ENCODE measurements at regions not wholly inside any gene's neighbourhood (a gene's known extent, or its start where the extent isn't known, plus 50 kb on each side); places are given as distances from the start of the nearest gene placed in this dataset.

GRCh38 chr14:31953210-31953609 is 123.9 kb upstream of the ARHGAP5 start:
- Mint-ChIP-seq H3K9me3 (peaks cover 0 to 2% of the 10 kb centered on the region in 2 donors), H3K27me3 (ENCODE audit: low read depth in 2 of 2) (peaks cover 6 to 18% of the 10 kb centered on the region in 2 donors), H3K4me1 (no peaks in the 10 kb centered on the region), H3K27ac (no peak overlapping the region), H3K4me3 (no peak overlapping the region), H3K36me3 (no peaks in the 10 kb centered on the region)
- ATAC-seq (no peak), DNase-seq (no peak)
- H3K4me1 ChIP-seq (ENCODE audit: control insufficient read depth, insufficient read depth, low read length) = no peaks in the 10 kb centered on the region
- intact Hi-C loops (cut with micrococcal nuclease) = no loop called here
- H3K9me3 ChIP-seq (ENCODE audit: control insufficient read depth, insufficient read depth, low read length) = no peaks in the 10 kb centered on the region
- H3K4me3 ChIP-seq (ENCODE audit: low read length) = no peak overlapping the region
- TF ChIP-seq CTCF (IDR thresholded peaks at IDR 0.05) = no peak
- no peaks in the 10 kb centered on the region for H3K36me3 ChIP-seq (ENCODE audit: control insufficient read depth, insufficient read depth, low read length)
- no peak overlapping the region for H3K27ac ChIP-seq (ENCODE audit: low read length)
- no peaks in the 10 kb centered on the region for H3K27me3 ChIP-seq (ENCODE audit: control insufficient read depth, insufficient read depth, low read length)
- WGBS (ENCODE audit: insufficient coverage) = 93% methylated on average over 5 of the region's 6 CpGs

GRCh38 chr14:31954991-31955390 is 122.1 kb upstream of the ARHGAP5 start:
- H3K9me3 ChIP-seq (ENCODE audit: control insufficient read depth, insufficient read depth, low read length) = no peaks in the 10 kb centered on the region

GRCh38 chr14:31955936-31956579 is 121.0 kb upstream of the ARHGAP5 start:
- H3K4me1 ChIP-seq (ENCODE audit: control insufficient read depth, insufficient read depth, low read length) = no peaks in the 10 kb centered on the region
- no peaks in the 10 kb centered on the region for H3K36me3 ChIP-seq (ENCODE audit: control insufficient read depth, insufficient read depth, low read length)
- Mint-ChIP-seq H3K36me3 (no peaks in the 10 kb centered on the region), H3K4me3 (no peak overlapping the region), H3K27me3 (ENCODE audit: low read depth in 2 of 2) (peaks cover 4 to 12% of the 10 kb centered on the region in 2 donors), H3K9me3 (peaks cover 3 to 5% of the 10 kb centered on the region in 2 donors), H3K27ac (no peak overlapping the region), H3K4me1 (no peaks in the 10 kb centered on the region)
- no peak overlapping the region for H3K27ac ChIP-seq (ENCODE audit: low read length)
- DNase-seq = no peak
- 57% methylated on average over 4 of the region's 5 CpGs for WGBS (ENCODE audit: insufficient coverage)
- H3K27me3 ChIP-seq (ENCODE audit: control insufficient read depth, insufficient read depth, low read length) = no peaks in the 10 kb centered on the region
- ATAC-seq = no peak
- TF ChIP-seq CTCF (IDR thresholded peaks at IDR 0.05) = no peak
- no peaks in the 10 kb centered on the region for H3K9me3 ChIP-seq (ENCODE audit: control insufficient read depth, insufficient read depth, low read length)
- intact Hi-C loops (cut with micrococcal nuclease) = no loop called here
- no peak overlapping the region for H3K4me3 ChIP-seq (ENCODE audit: low read length)

More at GRCh38 chr14:31954991-31955390, 122.1 kb upstream of the ARHGAP5 start:
- Histone ChIP-seq H3K27ac (ENCODE audit: low read length) (no peak overlapping the region), H3K27me3 (ENCODE audit: control insufficient read depth, insufficient read depth, low read length) (no peaks in the 10 kb centered on the region), H3K4me1 (ENCODE audit: control insufficient read depth, insufficient read depth, low read length) (no peaks in the 10 kb centered on the region), H3K36me3 (ENCODE audit: control insufficient read depth, insufficient read depth, low read length) (no peaks in the 10 kb centered on the region), H3K4me3 (ENCODE audit: low read length) (no peak overlapping the region)
- peaks cover 0 to 2% of the 10 kb centered on the region in 2 donors for H3K9me3 Mint-ChIP-seq
- no peak overlapping the region for H3K27ac Mint-ChIP-seq
- intact Hi-C loops (cut with micrococcal nuclease) = no loop called here
- ATAC-seq (no peak), DNase-seq (no peak)
- H3K36me3 Mint-ChIP-seq = no peaks in the 10 kb centered on the region
- no peak overlapping the region for H3K4me3 Mint-ChIP-seq
- peaks cover 6 to 15% of the 10 kb centered on the region in 2 donors for H3K27me3 Mint-ChIP-seq (ENCODE audit: low read depth in 2 of 2)
- H3K4me1 Mint-ChIP-seq = no peaks in the 10 kb centered on the region
- no peak for TF ChIP-seq CTCF (IDR thresholded peaks at IDR 0.05)

GRCh38 chr14:31957565-31957964 is 119.5 kb upstream of the ARHGAP5 start:
- no peak overlapping the region for H3K4me3 ChIP-seq (ENCODE audit: low read length)
- ATAC-seq (no peak), DNase-seq (no peak)
- H3K4me1 ChIP-seq (ENCODE audit: control insufficient read depth, insufficient read depth, low read length) = no peaks in the 10 kb centered on the region
- peaks cover 5% of the 10 kb centered on the region in 2 donors for H3K9me3 Mint-ChIP-seq
- no peak for TF ChIP-seq CTCF (IDR thresholded peaks at IDR 0.05)
- WGBS (ENCODE audit: insufficient coverage) = 93% methylated on average over 2 of the region's 2 CpGs
- no peaks in the 10 kb centered on the region for H3K27me3 ChIP-seq (ENCODE audit: control insufficient read depth, insufficient read depth, low read length)
- H3K4me3 Mint-ChIP-seq = no peak overlapping the region
- H3K9me3 ChIP-seq (ENCODE audit: control insufficient read depth, insufficient read depth, low read length) = no peaks in the 10 kb centered on the region
- no peak overlapping the region for H3K27ac ChIP-seq (ENCODE audit: low read length)
- H3K27ac Mint-ChIP-seq = no peak overlapping the region
- intact Hi-C loops (cut with micrococcal nuclease) = no loop called here
- H3K27me3 Mint-ChIP-seq (ENCODE audit: low read depth in 2 of 2) = peaks cover 0 to 5% of the 10 kb centered on the region in 2 donors
- no peaks in the 10 kb centered on the region for H3K4me1 Mint-ChIP-seq
- H3K36me3 Mint-ChIP-seq = no peaks in the 10 kb centered on the region
- H3K36me3 ChIP-seq (ENCODE audit: control insufficient read depth, insufficient read depth, low read length) = no peaks in the 10 kb centered on the region
